GM18861 (cell line): ENCODE measurements at regions not wholly inside any gene's neighbourhood (a gene's known extent, or its start where the extent isn't known, plus 50 kb on each side); places are given as distances from the start of the nearest gene placed in this dataset.
"Not testable (repeated sequence)": the region's sequence is repeated elsewhere in the genome, so short reads cannot be mapped to it uniquely, and the experiment has no call there.

Experiments
- ATAC-seq: cut with Tn5 transposase; IDR thresholded peaks from one replicate; pipeline ENCODE4 v1.9.1; 2021; ENCODE audit not compliant: unreplicated experiment

- ATAC-seq: no peak
These were observed 156.0 kb upstream of the CADM1 start for GRCh38 chr11:115660030-115660805.

GRCh38 chr11:115659061-115659963 lies 155.1 kb upstream of the CADM1 start:
- ATAC-seq: no peak

GRCh38 chr11:115657586-115657985 lies 153.4 kb upstream of the CADM1 start:
- no peak for ATAC-seq

- no peak for ATAC-seq
These were observed 152.5 kb upstream of the CADM1 start for GRCh38 chr11:115656669-115657068.

GRCh38 chr11:115656041-115656440 lies 151.8 kb upstream of the CADM1 start:
- no peak for ATAC-seq

GRCh38 chr11:115654792-115655191 lies 150.6 kb upstream of the CADM1 start:
- no peak for ATAC-seq

- no peak for ATAC-seq
These were observed 149.7 kb upstream of the CADM1 start for GRCh38 chr11:115653926-115654325.

- no peak for ATAC-seq
These were observed 148.9 kb upstream of the CADM1 start for GRCh38 chr11:115653076-115653475.

- no peak for ATAC-seq
These were observed 148.3 kb upstream of the CADM1 start for GRCh38 chr11:115652496-115652895.

GRCh38 chr11:115652094-115652493 lies 147.9 kb upstream of the CADM1 start:
- no peak for ATAC-seq

- ATAC-seq: no peak
These were observed 145.2 kb upstream of the CADM1 start for GRCh38 chr11:115649461-115649860.

- no peak for ATAC-seq
These were observed 141.6 kb upstream of the CADM1 start for GRCh38 chr11:115645631-115646317.

- no peak for ATAC-seq
These were observed 140.6 kb upstream of the CADM1 start for GRCh38 chr11:115644856-115645255.

- no peak for ATAC-seq
These were observed 139.5 kb upstream of the CADM1 start for GRCh38 chr11:115643549-115644270.

GRCh38 chr11:115642660-115643059 lies 138.4 kb upstream of the CADM1 start:
- ATAC-seq: no peak

GRCh38 chr11:115637599-115638241 lies 133.5 kb upstream of the CADM1 start:
- no peak for ATAC-seq

GRCh38 chr11:115636753-115637527 lies 132.7 kb upstream of the CADM1 start:
- ATAC-seq: no peak

- ATAC-seq: not testable (repeated sequence)
These were observed 129.8 kb upstream of the CADM1 start for GRCh38 chr11:115633977-115634376.

- no peak for ATAC-seq
These were observed 127.8 kb upstream of the CADM1 start for GRCh38 chr11:115632061-115632460.

GRCh38 chr11:115631609-115632008 lies 127.4 kb upstream of the CADM1 start:
- no peak for ATAC-seq
